ENCODE measurements at regions not wholly inside any gene's neighbourhood (a gene's known extent, or its start where the extent isn't known, plus 50 kb on each side); places are given as distances from the start of the nearest gene placed in this dataset.

DNA sequence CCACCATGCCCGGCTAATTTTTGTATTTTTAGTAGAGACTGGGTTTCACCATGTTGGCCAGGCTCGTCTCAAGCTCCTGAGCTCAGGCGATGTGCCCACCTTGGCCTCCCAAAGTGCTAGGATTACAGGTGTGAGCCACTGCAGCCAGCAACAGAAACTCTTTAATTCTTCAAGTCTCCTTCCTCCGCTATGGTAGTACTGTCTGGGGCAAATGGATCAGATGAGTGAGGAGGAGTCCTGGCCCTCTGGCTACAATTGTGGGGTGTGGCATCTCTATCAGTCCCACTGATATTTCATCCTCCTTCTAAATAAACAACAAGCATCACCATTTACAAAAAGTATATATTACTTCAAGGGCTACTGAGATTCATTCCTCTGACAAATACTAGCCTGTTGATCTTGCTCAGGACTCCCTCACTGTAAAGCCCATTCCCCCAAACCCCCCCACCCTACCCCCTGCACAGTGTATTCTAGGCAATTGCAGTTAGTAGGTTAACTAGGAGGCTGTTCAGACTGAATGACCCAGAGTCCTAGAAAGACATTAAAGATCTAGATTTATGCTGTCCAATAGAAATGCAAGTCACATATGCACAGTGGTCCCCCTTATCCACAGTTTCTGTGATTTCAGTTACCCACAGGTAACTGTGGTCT lies 71.2 kb upstream of the STAM2 start:
- no peak for TF ChIP-seq ZNF565 (CRISPR knock-in tag; conservative IDR thresholded peaks at IDR 0.05; ENCODE audit: low read depth)
- TF ChIP-seq, protein P1, sequence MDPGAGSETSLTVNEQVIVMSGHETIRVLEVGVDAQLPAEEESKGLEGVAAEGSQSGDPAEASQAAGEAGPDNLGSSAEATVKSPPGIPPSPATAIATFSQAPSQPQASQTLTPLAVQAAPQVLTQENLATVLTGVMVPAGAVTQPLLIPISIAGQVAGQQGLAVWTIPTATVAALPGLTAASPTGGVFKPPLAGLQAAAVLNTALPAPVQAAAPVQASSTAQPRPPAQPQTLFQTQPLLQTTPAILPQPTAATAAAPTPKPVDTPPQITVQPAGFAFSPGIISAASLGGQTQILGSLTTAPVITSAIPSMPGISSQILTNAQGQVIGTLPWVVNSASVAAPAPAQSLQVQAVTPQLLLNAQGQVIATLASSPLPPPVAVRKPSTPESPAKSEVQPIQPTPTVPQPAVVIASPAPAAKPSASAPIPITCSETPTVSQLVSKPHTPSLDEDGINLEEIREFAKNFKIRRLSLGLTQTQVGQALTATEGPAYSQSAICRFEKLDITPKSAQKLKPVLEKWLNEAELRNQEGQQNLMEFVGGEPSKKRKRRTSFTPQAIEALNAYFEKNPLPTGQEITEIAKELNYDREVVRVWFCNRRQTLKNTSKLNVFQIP (CRISPR knock-in tag; IDR thresholded peaks at IDR 0.05; ENCODE audit: borderline replicate concordance, low read depth): no peak
- TF ChIP-seq CSDC2 (CRISPR knock-in tag; IDR thresholded peaks at IDR 0.05): no peak
- ATAC-seq: no peak; the same call in 1 of the 3 replicates

DNA sequence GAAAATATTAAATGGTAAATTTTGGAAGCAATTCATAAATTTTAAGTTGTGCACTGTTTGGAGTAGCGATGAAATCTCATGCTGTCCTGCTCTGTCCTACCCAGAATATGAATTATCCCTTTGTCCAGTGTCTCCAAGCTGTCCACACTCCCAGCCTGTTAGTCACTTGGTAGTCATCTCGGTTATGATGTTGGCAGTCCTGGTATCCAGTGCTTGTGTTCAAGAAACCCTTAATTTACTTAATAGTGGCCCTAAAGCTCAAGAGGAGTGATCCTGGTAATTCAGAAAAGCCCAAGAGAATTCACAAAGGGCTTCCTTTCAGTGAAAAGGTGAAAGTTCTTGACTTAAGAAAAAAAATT lies 71.8 kb upstream of the STAM2 start:
- TF ChIP-seq OSR1 (CRISPR knock-in tag; IDR thresholded peaks at IDR 0.05): no peak
- TF ChIP-seq ZNF70 (CRISPR knock-in tag; IDR thresholded peaks at IDR 0.05): no peak
- TF ChIP-seq ARNTL (CRISPR knock-in tag; IDR thresholded peaks at IDR 0.05; ENCODE audit: borderline replicate concordance, low read depth): no peak
- no peak for TF ChIP-seq ZNF8 (CRISPR knock-in tag; IDR thresholded peaks at IDR 0.05)
- TF ChIP-seq SNAI2 (CRISPR knock-in tag; IDR thresholded peaks at IDR 0.05): no peak
- TF ChIP-seq, protein P2, sequence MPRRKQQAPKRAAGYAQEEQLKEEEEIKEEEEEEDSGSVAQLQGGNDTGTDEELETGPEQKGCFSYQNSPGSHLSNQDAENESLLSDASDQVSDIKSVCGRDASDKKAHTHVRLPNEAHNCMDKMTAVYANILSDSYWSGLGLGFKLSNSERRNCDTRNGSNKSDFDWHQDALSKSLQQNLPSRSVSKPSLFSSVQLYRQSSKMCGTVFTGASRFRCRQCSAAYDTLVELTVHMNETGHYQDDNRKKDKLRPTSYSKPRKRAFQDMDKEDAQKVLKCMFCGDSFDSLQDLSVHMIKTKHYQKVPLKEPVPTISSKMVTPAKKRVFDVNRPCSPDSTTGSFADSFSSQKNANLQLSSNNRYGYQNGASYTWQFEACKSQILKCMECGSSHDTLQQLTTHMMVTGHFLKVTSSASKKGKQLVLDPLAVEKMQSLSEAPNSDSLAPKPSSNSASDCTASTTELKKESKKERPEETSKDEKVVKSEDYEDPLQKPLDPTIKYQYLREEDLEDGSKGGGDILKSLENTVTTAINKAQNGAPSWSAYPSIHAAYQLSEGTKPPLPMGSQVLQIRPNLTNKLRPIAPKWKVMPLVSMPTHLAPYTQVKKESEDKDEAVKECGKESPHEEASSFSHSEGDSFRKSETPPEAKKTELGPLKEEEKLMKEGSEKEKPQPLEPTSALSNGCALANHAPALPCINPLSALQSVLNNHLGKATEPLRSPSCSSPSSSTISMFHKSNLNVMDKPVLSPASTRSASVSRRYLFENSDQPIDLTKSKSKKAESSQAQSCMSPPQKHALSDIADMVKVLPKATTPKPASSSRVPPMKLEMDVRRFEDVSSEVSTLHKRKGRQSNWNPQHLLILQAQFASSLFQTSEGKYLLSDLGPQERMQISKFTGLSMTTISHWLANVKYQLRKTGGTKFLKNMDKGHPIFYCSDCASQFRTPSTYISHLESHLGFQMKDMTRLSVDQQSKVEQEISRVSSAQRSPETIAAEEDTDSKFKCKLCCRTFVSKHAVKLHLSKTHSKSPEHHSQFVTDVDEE (CRISPR knock-in tag; IDR thresholded peaks at IDR 0.05): no peak
- TF ChIP-seq, protein P1 (CRISPR knock-in tag; IDR thresholded peaks at IDR 0.05; ENCODE audit: borderline replicate concordance, low read depth): no peak
- ATAC-seq: peak; percentile 65; the same call in 2 of the 3 replicates

DNA sequence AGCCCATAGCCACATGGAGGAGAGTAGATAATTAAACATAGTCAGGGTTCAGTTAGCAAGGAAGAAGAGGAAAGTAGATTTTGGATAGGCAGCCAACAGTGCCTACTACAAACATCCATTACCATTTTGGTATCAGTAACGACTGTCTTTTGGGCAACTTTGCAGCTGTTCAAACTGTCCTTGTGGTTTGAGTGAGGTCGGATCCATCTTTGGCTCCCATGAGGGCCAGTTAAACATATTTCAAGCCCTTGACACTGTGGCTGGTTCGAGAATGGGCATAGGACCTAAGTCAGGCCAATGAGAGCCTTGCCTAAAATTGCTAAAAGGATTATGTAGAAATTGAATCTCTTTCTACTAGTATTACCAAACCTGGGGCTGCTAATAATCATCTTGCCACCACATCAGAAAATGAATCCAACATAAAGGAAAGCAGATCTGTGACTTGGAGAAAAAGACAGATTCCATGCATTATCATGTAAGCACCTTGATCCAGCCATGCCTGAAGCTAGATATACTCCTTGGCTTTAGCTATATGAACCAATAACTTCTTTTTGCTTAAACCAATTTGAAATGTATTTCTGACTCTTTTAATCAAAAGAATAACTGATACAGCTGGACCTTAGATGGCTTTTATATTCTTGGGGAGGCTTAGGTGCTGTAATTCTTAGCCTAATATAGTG lies 75.0 kb upstream of the STAM2 start:
- TF ChIP-seq, protein P3, sequence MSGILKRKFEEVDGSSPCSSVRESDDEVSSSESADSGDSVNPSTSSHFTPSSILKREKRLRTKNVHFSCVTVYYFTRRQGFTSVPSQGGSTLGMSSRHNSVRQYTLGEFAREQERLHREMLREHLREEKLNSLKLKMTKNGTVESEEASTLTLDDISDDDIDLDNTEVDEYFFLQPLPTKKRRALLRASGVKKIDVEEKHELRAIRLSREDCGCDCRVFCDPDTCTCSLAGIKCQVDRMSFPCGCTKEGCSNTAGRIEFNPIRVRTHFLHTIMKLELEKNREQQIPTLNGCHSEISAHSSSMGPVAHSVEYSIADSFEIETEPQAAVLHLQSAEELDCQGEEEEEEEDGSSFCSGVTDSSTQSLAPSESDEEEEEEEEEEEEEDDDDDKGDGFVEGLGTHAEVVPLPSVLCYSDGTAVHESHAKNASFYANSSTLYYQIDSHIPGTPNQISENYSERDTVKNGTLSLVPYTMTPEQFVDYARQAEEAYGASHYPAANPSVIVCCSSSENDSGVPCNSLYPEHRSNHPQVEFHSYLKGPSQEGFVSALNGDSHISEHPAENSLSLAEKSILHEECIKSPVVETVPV (CRISPR knock-in tag; IDR thresholded peaks at IDR 0.05): no peak
- TF ChIP-seq ISL1 (CRISPR knock-in tag; IDR thresholded peaks at IDR 0.05): no peak
- TF ChIP-seq BACH2 (CRISPR knock-in tag; IDR thresholded peaks at IDR 0.05; ENCODE audit: borderline replicate concordance): no peak
- TF ChIP-seq, protein P4, sequence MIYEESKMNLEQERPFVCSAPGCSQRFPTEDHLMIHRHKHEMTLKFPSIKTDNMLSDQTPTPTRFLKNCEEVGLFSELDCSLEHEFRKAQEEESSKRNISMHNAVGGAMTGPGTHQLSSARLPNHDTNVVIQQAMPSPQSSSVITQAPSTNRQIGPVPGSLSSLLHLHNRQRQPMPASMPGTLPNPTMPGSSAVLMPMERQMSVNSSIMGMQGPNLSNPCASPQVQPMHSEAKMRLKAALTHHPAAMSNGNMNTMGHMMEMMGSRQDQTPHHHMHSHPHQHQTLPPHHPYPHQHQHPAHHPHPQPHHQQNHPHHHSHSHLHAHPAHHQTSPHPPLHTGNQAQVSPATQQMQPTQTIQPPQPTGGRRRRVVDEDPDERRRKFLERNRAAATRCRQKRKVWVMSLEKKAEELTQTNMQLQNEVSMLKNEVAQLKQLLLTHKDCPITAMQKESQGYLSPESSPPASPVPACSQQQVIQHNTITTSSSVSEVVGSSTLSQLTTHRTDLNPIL (CRISPR knock-in tag; IDR thresholded peaks at IDR 0.05; ENCODE audit: low read depth): no peak
- TF ChIP-seq, protein P5, sequence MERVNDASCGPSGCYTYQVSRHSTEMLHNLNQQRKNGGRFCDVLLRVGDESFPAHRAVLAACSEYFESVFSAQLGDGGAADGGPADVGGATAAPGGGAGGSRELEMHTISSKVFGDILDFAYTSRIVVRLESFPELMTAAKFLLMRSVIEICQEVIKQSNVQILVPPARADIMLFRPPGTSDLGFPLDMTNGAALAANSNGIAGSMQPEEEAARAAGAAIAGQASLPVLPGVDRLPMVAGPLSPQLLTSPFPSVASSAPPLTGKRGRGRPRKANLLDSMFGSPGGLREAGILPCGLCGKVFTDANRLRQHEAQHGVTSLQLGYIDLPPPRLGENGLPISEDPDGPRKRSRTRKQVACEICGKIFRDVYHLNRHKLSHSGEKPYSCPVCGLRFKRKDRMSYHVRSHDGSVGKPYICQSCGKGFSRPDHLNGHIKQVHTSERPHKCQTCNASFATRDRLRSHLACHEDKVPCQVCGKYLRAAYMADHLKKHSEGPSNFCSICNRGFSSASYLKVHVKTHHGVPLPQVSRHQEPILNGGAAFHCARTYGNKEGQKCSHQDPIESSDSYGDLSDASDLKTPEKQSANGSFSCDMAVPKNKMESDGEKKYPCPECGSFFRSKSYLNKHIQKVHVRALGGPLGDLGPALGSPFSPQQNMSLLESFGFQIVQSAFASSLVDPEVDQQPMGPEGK (CRISPR knock-in tag; IDR thresholded peaks at IDR 0.05; ENCODE audit: borderline replicate concordance): no peak
- TF ChIP-seq PPARA (CRISPR knock-in tag; IDR thresholded peaks at IDR 0.05; ENCODE audit: borderline replicate concordance): no peak
- no peak for TF ChIP-seq TOX (CRISPR knock-in tag; IDR thresholded peaks at IDR 0.05; ENCODE audit: borderline replicate concordance)
- TF ChIP-seq TCF4 (CRISPR knock-in tag; IDR thresholded peaks at IDR 0.05; ENCODE audit: borderline replicate concordance): no peak
- TF ChIP-seq OSR1 (CRISPR knock-in tag; IDR thresholded peaks at IDR 0.05): no peak
- no peak for TF ChIP-seq ZNF565 (CRISPR knock-in tag; conservative IDR thresholded peaks at IDR 0.05; ENCODE audit: low read depth)
- no peak for TF ChIP-seq ARNTL (CRISPR knock-in tag; IDR thresholded peaks at IDR 0.05; ENCODE audit: borderline replicate concordance, low read depth)
- no peak for TF ChIP-seq ZNF8 (CRISPR knock-in tag; IDR thresholded peaks at IDR 0.05)
- no peak for TF ChIP-seq ZC3H10 (CRISPR knock-in tag; IDR thresholded peaks at IDR 0.05)
- ATAC-seq: no peak

All from SK-N-SH treated with all-trans-retinoic acid at 6 μM for 48 hours (cell line).